GM21367 (cell line): ENCODE measurements at regions not wholly inside any gene's neighbourhood (a gene's known extent, or its start where the extent isn't known, plus 50 kb on each side); places are given as distances from the start of the nearest gene placed in this dataset.
"Not testable (repeated sequence)": the region's sequence is repeated elsewhere in the genome, so short reads cannot be mapped to it uniquely, and the experiment has no call there.

Experiments
- ATAC-seq: cut with Tn5 transposase; IDR thresholded peaks from one replicate; pipeline ENCODE4 v1.9.1; 2021; ENCODE audit not compliant: unreplicated experiment

DNA sequence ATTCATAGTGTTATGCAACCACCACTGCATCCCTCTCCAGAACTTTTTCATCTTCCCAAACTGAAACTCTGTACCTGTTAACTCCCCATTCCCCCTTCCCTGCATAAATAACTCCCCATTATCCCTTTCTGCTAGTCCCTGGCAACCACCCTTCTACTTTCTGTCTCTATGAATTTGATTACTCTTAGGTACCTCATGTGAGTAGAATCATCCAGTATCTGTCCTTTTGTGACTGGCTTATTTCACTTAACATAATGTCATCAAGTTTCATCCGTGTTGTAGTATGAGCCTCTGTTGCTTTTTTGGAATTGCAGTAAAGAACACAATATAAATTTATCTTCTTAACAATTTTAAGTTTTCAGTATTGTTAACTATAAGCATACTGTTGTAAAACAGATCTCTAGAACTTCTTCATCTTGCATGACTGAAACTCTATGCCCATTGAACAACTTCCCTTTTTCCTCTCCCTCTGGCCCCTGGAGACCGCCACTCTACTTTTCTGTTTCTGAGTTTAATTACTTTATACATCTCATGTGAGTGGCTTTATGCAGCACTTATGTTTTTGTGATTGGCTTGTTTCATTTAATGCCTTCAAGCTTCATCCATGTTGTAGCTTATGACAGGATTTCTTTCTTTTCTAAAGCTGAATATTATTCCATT is 87.3 kb upstream of the ABCC4 start:
- ATAC-seq, result peak; percentile 43

GRCh38 chr13:95391362-95391761 is 90.1 kb upstream of the ABCC4 start:
- no peak for ATAC-seq

- ATAC-seq, result no peak
Observed at GRCh38 chr13:95391785-95392184, 90.5 kb upstream of the ABCC4 start.

DNA sequence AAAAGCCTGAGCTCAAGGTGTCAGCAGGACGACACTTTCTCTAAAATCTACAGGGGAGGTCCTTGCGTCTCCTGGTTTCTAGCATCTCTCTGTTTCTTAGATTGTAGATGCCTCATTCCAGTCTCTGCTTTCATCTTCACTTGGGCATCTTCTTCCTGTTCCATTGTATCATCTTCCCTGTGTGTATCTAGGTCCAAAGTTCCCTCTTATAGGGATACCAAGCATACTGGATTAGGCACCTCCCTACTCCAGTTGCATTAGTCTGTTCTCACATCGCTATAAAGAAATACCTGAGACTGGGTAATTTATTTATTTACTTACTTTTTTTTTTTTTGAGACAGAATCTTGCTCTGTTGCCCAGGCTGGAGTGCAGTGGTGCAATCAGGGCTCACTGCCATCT is 91.3 kb upstream of the ABCC4 start:
- no peak for ATAC-seq

DNA sequence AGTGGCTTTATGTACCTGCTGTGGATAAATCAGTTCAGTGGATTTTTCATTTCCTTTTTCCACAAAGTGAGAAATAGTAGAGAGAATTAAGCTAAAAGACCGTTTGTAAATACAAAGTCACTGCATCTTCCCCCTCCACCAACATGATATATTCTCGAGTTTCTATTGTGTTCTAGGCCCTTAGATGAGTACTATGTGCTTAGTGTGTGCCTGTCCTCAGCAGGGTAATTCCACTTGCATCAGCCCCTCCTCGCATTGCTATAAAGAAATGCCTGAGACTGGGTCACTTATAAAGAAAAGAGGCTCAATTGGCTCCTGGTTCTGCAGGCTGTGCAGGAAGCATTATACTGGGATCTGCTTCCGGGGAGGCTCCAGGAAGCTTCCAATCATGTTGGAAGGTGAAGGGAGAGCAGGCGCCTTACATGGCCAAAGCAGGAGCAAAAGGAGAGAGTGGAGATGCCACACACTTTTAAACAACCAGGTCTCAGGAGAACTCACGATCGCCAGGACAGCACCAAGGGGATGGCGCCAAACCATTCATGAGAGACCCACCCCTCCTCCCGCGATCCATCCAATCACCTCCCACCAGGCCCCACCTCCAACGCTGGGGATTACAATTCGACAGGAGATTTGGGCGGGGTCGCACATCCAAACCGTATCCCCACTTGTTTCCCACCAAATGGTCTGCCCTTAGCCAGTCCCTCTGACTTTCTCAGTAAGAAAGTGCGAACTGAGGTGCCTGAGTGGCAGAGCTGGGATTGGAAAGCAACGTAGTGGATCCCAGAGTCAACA is 102.3 kb upstream of the ABCC4 start:
- peak; percentile 29 for ATAC-seq

- ATAC-seq, result peak; percentile 95
Observed at GRCh38 chr13:95404141-95404882, 103.1 kb upstream of the ABCC4 start.

GRCh38 chr13:95406176-95406575 is 104.9 kb upstream of the ABCC4 start:
- no peak for ATAC-seq

GRCh38 chr13:95411428-95412040 is 110.3 kb upstream of the ABCC4 start:
- ATAC-seq, result no peak

DNA sequence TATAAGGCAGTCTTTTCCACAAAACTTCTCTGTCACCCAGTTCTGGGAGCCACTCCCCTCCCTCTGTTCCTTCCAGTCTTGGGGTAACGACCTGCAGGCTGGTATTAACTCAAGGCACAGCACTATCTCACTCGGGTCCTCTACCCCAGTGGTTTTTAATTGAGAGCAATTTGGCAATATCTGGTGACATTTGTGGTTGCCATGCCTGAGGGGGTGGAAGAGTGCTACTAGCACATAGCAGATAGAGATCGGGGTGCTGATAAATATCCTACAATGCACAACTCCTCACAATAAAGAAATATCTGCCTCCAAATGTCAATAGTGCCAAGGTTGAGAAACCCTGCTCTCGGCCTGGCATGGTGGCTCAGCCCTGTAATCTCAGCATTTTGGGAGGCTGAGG is 117.7 kb upstream of the ABCC4 start:
- no peak for ATAC-seq

- ATAC-seq, result no peak
Observed at GRCh38 chr13:95420501-95420900, 119.2 kb upstream of the ABCC4 start.

- ATAC-seq, result no peak
Observed at GRCh38 chr13:95426631-95427030, 125.4 kb upstream of the ABCC4 start.

- not testable (repeated sequence) for ATAC-seq
Observed at GRCh38 chr13:95430525-95430924, 122.0 kb upstream of the CLDN10 start.

GRCh38 chr13:95432141-95432540 is 120.4 kb upstream of the CLDN10 start:
- ATAC-seq, result no peak

- no peak for ATAC-seq
Observed at GRCh38 chr13:95433537-95433936, 119.0 kb upstream of the CLDN10 start.

DNA sequence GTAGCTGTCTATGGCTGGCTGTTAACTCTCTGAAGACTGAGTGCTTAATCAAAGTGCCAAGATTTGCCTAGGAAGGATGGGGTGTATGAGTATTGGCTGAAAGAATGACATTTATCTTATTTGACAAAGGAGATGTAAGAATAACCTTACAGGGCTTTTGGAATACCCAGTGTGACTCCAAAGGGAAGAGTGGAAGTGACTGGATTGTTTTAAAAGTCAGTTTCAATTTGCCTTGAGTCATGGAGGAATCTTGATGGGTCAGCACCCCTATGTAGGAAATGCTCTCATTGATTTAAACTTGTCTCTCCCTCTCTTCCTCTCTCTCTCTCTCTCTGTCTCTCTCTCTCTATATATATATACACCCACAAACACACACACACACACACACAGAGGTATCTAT is 118.4 kb upstream of the CLDN10 start:
- ATAC-seq, result no peak

DNA sequence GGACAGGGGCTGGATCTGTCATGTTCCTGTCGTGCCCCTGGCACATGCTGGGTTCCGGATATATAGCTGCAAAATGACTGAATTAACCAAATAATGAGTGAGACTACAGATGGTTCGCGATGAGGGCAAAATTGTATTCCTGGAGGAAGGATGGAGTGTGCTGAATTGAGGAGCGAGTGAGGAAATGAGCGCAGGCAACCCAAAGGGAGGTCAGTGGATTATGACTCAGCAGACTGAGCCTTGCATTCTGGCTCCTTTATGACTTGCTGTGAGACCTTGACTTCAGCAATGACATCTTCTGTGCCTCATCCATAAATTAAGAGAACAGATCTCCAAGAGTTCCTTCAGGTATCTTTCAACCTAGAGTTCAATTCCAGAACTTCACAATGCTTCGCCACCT is 115.0 kb upstream of the CLDN10 start:
- ATAC-seq, result no peak

GRCh38 chr13:95438297-95438696 is 114.2 kb upstream of the CLDN10 start:
- no peak for ATAC-seq

GRCh38 chr13:95440441-95441088 is 112.0 kb upstream of the CLDN10 start:
- ATAC-seq, result no peak

DNA sequence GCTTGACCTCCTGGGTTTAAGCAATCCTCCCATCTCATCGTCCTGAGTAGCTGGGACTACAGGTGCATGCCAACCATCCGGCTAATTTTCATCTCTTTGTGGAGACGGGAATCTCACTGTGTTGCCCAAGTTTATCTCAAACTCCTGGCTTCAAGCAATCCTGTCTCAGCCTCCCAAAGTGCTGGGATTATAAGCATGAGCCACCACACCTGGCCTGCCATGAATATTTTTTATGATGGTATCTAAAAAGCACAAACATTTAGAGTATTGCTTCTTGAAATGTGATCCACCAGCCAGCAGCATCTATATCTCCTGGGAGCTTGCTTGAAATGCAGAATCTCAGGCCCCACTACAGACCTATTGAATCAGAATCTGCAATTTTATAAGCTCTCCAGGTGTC is 111.2 kb upstream of the CLDN10 start:
- no peak for ATAC-seq

DNA sequence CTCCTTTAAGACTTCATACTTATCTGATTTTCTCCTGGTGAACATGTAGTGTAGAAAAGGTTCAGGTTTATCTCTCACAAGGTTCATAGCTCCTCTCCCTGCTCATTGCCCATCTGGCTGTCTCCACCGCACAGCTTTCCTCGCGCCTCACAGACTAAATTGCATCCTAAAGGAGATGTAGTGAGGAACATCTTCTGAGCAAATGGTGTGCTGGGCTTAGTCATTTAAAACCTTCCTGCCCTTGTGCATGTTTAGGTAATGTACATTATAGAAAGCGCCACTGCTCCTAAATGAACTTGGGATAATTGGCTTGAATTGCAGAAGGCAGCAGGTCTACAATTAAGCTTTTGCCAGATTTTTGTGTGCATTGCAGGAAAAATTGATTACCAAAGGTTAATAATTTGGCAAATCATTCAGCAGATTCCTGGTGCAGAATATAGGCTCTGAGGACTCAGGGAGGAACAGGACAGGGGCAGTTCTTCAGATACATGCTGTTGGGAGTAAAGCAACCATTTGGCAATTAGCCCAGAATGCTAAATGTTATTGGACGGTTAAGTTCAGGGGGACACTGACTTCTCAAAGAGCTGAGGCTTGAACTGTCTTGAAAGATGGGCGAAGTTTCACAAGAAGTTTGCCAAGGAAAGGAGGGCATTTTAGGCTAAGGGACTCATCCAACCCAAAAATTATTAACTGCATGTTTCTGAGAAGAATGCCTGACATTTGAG is 108.4 kb upstream of the CLDN10 start:
- ATAC-seq, result no peak
